GM18502 (cell line): ENCODE measurements at regions not wholly inside any gene's neighbourhood (a gene's known extent, or its start where the extent isn't known, plus 50 kb on each side); places are given as distances from the start of the nearest gene placed in this dataset.
A peak's percentile ranks its signal among the peaks of the same experiment; 100 is the strongest.

ENCODE experiments used
- ATAC-seq: cut with Tn5 transposase; IDR thresholded peaks from one replicate; pipeline ENCODE4 v1.9.1; 2021; ENCODE audit warnings: mild to moderate bottlenecking; ENCODE audit not compliant: unreplicated experiment, poor library complexity

GRCh38 chr11:81932303-81932702 lies 801.4 kb downstream of the FAM181B start:
- no peak for ATAC-seq

- ATAC-seq, result no peak
Observed at GRCh38 chr11:81920205-81920604, 813.5 kb downstream of the FAM181B start.

DNA sequence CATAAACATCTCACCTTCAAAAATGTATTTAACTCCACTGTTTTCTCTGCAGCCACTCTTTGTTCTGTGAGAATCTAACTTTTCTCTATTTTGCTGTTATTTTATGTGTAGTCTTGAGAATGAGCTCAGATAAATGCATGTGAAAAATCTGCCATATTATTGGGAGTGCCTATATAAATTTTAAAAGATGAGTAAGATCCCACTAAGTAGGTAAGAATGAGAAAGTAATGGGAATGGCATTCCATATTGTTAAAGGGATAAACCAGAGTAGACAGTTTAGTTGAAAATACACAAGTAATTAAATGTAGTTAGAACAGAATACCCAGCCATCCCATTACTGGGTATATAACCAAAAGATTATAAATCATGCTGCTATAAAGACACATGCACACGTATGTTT lies 817.2 kb downstream of the FAM181B start:
- ATAC-seq, result no peak

GRCh38 chr11:81915045-81915444 lies 818.6 kb downstream of the FAM181B start:
- ATAC-seq, result no peak

- no peak for ATAC-seq
Observed at GRCh38 chr11:81913793-81914192, 819.9 kb downstream of the FAM181B start.

DNA sequence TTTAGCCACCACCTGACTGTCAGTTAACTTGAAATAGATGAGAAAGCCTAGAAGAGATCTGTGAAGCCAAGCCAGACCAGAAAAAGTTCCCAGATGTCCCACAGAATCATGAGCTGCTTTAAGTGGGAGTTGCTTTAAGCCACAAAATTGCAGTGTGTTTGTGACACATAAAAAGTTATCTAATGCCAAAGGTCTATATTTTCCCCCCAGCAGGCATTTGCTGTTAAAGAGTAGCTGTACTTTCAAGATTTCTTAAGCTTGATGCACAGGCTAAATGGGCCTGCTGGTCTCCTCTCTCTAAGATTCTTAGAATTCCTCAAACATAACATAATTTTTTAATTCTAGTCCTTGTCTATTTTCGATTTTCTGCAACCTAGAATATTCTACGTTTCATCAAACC lies 825.7 kb downstream of the FAM181B start:
- no peak for ATAC-seq

GRCh38 chr11:81899156-81899555 lies 834.5 kb downstream of the FAM181B start:
- no peak for ATAC-seq

DNA sequence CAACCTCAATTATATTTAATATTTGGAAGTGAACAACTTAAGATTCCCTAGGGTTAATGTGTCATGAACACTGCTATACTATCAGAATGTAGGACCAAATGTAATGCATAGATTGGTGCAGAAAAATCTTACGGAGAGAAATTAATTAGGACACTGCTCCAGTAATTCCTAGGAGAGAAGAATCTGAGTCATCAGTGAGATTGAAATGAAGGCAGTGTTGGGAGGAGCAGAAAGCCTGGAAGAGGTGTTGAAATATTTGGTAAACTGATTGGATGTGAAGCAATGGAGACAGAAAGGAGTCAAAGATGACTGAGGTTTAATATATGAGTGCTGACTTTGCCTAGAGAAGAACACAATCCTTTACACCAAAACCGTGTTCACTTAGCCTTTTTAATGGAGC lies 836.0 kb downstream of the FAM181B start:
- ATAC-seq, result no peak

GRCh38 chr11:81895258-81895657 lies 838.4 kb downstream of the FAM181B start:
- ATAC-seq, result no peak

DNA sequence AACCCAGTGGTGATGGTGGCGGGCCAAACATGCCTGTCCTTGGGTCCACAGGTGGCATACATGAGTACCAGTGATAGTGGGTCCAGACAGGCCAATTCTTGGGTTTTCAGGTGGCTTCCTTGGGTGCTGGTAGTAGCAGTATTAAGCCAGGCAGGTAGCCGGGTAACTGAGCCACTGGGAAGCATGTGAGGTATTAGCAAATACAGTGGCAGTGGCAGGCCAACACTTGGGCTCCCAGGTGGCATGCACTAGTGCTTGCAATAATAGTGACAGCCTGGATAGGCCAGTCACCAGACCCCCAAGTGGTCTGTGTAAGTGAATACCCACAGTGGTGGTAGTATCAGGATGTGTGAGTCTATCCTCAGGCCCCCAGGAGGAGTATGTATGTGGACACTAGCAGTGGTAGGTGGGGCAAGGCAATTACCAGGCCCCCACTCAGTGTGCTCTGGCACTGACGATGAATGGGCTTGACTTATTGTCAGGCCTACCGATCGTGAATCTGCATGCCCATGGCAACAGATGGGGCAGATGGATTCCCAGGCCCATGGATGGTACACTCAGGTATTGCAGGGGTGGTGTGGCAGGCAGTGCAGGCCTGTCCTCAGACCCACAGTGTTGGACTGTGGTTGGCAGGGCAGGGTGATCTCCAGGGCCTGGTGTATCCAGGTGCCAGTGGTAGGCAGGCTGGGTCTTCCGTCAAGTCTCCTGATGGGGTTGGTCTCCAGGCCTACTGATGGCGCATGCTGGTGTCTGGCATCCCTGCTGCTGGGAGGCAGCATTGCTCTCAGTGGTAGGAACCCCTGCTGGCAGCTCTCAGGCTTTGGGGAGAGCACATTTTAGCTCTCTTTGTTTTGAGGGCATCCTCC lies 840.7 kb downstream of the FAM181B start:
- ATAC-seq, result no peak

DNA sequence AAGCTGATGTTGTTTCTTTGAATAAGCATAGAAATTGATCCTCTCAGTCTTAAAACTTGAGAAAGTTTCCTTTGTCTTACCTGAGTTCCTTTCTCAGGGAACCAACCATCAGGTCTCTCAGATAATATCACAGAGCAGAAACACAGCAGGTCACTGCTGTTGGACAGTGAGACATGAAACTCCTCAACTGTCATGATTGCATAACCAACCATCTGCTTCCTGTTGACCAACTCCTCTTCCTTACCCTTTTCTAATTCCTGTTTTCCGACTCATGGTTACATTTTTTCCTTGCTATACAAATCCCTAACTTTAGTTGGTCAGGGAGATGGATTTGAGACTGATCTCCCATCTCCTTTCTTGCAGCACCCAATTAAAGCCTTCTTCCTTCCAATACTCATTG lies 845.3 kb downstream of the FAM181B start:
- ATAC-seq, result no peak

GRCh38 chr11:81887671-81888070 lies 846.0 kb downstream of the FAM181B start:
- ATAC-seq, result no peak

DNA sequence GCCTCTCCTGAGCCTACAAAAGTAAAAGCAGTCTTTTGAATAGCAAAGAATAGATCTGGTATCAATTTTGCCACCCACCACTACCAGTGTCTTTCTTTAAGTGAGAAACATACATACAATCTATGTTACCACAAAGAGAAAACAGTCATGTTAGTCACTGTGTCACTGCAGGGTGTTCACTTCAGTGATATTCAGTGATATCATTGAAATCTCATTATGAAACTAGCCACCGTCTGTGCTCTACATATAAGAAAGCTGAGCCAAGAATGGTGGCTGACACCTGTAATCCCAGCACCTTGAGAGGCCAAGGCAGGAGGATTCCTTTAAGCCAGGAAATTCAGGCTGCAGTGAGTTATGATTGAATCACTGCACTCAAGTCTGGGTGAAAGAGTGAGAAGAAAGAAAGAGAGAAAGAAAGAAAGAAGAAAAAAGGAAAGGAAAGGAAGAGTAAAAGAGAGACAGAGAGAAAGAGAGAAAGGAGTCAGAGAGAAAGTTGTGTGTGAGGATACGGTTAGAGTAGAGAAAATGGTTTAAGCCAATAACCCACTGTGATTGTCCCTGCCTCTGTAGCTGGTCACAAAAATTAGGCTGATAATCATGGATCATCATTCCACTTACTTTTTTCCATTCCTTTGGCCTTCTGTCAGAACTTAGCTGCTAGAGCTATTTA lies 847.1 kb downstream of the FAM181B start:
- no peak for ATAC-seq

DNA sequence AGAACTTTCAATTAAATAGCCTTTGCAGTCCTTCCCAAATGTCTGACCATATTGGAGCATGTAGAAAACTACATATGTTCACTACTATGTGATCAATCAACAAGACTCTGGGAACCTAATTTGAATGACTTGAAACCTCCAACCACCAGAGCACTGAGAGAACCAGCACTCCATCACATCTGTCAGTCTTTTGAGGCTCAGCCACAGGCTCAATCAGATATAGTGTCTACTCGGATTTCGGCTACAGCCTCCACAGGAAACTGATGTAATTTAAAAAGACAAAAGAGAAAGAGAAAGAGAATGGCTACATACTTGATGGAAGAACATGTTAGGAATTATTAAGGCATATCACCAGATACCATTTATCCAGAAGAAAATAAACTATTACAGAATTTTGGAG lies 859.0 kb downstream of the FAM181B start:
- ATAC-seq, result no peak

DNA sequence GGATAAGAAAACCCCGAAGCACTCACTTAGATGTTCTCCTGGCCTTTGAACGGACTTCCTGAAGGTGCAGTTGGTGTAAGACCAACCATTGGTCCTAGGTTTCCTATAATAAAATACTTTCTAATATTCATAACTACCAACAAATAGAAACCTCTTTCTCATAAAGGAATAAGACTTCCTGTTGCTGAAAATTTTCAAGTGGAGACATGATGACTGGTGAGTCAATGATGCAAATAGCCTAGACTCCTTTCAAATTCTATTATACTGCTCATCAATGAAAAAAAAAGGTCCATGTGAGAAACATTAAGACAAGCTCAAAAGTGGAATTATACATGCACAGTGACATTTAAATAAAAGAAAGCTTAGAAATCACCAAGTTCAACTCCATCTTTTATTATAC lies 862.8 kb downstream of the FAM181B start:
- no peak for ATAC-seq

- peak; percentile 66 for ATAC-seq
Observed at GRCh38 chr11:81870066-81870412, 863.6 kb downstream of the FAM181B start.

DNA sequence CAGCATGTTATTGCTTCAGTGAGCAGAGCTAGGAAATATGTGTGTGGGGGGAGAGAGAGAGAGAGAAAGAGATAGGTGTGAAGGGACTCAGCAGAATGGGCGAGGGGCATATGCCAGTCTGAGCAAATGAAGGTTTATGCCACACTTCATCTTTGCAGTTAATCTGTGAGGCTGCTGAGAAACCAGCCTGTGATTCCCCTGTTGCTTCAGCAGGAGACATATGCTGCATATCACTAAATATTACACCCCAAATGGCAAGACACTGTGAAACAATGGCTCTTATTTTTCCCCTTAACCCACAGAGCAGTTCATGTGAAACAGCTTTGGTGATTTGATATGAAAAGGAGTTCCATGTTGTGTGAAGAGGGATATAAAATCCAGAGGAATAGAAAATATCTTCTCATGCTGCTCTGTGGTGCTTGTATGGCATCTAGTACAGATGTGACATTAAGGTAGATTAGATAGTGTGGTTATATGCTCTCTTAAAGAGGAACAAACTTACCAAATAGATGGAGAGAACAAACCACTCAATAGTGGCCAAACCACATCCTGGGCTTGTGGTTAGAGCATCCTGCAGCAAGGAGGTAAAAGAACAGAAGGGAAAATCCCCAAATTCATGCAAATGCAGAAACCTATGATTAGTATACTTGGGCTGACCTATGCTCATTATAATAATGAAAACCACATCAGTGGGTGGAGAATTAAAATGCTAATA lies 864.2 kb downstream of the FAM181B start:
- ATAC-seq, result peak; percentile 92

DNA sequence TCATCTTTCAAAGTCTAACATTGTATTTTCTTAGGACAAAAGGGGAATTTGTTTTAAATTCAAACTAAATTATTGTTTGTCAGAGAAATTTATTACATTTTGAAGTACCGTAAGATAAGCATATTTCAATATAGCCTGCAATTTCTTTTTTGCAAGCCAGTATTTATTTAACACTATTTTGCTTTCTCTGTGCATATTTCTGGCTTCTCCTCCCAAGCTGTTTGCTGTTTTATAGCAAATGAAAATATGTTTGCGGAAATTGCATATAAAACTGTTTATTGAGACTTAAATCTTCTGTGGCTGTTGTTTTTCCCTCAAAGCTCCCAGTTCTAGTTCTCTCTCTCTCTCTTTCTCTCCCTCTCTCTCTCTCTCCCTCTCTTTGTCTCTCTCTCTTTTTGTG lies 866.8 kb downstream of the FAM181B start:
- ATAC-seq, result no peak

DNA sequence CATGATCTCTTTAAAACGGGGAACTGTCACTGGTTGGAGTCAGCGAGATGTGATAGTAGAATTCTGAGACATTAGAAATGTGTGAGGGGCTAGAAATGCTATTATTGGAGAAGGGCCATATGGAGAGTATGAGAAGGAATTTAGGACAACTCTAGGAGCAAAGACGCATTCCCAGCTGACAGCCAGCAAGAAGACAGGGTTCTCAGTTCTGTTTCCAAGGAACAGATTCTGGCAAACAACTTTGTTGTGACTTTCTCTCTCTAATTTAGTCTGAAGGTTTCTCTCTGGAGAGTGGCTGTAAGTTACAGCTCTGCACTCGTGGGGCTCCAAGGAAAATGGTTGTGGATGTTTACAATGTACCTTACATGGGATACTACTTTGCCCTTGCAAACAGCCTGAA lies 876.3 kb downstream of the FAM181B start:
- no peak for ATAC-seq

DNA sequence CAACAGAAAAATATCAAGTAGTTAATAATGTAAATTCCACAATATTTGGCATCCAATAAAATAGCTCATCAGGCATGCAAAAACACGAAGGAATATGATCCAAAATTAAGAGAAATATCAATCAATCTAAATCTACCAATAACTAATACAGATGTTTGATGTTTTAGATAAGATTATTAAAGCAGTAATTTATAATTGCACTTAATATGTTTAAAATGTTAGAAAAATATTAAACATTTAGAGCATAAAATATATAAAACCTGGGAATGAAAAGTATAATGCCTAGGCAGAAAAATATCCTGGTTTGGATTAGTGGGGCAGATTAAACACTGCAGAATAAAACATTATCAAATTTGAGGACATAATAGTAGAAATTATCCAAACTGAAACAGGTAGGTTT lies 879.9 kb downstream of the FAM181B start:
- ATAC-seq, result no peak

DNA sequence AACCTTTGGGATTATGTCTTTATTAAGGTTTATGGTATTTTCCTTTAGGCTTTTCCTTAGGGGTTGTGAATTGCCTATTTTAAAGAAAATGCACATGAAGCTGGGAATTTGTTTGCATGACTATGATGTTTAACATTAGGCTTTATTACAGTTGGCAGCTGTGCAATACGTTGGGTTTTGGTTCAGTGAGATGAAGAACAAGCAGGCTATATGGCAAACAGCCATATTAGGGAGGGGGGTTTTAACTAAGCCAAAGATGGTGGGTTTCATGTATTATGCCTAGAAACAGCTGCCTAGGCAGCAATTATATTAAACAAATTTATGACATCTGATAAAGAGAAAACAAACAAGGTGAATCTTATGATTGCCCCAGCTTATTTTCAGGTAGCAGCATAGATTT lies 880.8 kb downstream of the FAM181B start:
- ATAC-seq, result no peak
